Dermis microvascular lymphatic vessel endothelial cell (primary cell): ENCODE measurements at regions not wholly inside any gene's neighbourhood (a gene's known extent, or its start where the extent isn't known, plus 50 kb on each side); places are given as distances from the start of the nearest gene placed in this dataset.

ENCODE experiments used
- DNase-seq, 2 donors: peaks; one replicate each; pipeline versions ENCODE4 v3.0.0 to v3.0.0-alpha.2; 2010; ENCODE audit warnings: low read depth in 2 of 2

DNA sequence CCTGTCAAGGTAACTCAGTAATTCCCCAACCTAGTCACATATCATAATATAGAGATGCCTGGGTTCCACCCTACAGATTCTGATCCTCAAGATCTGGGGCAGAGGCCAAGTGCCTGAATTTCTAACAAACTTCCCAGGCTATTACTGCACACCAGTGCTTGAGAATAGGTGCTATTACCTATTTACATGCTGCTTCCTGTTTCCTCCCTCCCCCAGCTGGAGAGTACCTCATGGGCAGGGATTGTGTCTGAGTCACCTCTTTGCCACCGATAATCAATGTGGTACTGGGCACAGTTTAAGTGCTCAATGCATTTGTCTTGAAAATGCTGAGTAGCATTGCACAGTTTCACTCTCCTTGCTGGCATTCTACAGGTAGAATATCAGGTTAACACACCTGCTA is 582.2 kb upstream of the CADM1 start:
- DNase-seq: no peak

DNA sequence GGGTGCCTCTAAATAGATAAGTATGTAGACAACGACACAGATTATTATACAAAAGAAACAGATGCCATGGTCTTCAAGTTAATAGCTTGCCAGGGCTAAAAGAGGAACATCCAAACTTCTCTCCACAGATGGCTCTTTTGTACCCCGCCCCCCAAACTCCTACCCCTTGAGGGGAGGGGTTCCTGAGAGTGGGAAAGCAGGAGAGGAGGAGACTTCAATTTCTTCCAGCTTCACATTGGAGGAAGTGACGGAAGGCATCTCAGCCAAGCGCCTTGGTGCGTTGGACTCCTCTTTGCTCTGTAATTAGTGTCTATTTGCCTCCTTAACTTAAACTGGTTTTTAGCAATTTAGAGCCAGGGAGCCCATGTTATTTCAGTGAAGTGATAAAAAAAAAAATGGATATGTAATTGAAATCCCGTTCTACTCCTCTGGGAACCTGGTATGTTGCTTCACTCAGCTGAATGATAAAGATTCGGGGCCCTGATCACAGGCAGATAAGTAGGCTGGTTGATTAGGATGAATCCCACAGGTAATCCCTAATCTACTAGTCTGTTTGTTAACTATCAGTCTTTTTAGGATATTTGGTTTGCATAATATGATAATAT is 580.9 kb upstream of the CADM1 start:
- no peak for DNase-seq

DNA sequence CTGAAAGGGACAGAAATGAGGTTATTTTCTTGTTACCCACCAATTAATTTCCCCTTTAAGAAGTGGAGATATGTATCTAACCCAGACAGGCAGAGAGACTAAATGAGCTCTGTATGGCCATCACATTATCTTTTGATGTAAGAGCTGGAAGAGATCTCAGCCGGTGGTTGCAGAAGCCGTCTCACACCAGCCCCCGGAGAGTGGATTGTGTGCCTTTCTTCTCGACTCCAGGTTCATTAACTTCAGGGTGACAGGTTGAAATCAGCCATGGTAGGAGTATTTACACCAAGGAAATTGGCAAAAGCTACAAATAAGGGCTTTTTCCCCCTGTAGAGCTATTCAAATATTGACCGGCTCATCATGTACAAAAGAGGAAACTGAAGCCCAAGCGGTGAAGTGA is 580.3 kb upstream of the CADM1 start:
- DNase-seq: no peak

DNA sequence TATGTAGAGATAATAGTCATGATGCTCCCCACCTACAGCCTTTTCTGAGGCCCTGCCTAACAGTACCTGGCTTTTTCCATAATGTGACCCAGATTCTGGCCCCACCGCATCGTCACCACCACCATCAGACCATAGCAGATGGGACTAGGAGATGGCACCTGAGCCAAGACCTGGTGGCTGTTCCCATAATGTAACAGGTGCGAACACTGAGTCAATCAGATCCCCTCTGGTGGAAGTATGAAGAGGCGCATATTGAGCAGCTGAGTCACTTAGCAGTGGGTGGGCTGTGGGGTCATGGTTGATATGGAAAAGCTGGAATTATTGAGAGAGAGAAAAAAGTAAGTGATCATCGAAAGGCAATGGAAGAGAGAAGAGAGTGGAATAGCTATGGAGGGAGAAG is 578.0 kb upstream of the CADM1 start:
- no peak for DNase-seq

DNA sequence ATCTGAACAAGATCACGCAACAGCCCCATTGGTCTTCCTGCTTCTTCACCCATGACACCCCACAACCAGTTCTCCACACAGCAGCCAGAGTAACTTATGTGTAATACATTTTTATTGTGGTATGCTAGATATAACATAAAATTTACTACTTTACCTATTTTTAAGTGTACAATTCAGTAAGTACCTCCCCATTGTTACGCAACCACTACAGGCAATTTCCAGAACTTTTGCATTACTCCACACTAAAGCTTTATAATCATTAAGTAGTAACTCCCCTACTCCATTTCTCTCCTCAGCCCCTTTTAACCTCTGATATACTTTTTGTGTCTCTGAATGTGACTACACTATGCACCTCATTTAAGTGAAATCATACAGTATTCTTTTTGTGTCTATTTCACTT is 575.4 kb upstream of the CADM1 start:
- DNase-seq: no peak

DNA sequence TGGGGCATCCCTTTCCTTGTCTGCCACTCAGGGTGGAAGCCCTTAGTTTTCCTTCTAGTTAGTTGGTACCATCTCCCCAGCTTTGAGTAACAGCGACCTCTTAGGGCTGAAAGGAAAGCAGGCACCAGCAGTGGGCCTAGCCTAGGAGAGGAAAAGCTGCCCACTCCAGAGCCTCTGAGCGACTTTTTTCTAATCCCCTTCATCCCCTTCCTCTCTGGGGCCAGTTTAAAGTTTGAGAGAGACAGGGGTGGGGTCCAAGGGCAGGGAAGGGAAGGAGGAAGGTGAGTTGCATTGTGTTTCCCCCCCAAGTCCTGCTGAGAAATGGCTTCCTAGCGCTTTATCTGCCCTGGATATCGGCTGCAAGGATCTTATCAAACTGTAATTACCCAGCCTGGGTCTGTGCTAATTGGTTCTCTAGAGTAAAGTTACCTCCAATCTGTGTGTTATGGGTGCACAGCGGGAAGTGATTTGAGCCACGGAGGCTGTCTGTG is 573.9 kb upstream of the CADM1 start:
- DNase-seq: no peak

DNA sequence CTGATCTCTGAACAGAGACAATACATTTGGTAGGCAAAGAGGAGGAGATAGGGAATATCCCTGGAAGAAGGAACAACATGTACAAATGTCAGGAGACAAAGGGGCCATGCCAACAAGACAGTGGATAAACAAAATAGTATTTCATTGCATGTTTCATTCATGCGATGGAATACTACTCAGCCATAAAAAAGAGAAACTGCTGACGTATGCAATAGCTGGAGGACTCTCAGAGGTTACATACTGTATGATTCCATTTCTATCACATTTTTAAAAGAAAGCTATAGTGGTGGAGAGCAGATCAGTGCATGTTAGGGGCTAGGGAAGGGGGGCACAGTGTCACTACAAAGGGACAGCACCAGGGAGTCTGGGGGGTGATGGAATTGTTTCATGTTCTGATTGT is 572.9 kb upstream of the CADM1 start:
- DNase-seq: no peak

DNA sequence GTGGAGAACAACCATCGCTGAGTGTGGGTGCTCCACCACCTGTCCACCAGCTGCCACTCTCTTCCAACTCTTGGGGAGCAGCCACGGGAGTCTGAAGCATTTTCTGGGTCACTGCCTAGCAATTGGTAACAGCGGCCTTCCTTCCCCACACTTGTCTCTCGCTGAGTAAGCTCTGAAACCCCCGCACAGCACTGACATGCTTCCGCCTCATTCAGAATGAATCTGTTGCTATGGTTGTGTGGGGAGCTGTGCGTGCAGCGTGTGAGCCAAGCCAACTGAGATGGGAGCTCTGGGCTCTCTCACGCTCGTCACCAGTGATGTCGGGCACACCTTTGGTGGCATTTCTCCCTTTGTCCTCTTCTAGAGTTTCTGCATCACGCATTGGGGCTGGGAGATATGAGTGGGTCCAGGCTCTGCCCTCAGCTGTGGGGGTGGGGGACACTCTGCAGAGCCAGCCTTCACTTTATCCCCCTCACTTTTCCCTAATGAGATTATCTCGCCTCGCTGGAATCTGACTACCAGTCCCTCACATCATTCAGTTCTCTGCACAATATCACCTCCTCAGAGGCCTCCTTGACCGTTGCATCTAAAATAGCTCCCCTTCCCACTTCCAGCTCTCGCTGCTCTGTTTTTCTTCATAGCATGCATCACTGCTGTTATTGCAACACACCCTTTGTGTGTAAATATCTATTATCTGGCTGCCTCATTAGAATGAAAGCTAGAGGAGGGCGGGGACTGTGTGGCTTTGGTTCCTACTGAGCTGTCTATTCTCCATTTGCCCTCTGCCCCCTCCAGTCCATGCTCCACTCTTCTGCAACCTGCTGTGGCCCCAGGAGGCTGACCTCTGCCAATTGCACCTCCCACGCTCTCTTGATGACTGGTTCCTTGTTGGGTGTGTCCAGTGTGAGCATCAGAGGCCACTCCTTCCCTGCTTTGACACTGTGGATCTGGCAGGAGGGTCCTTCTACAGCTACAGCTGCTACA is 569.9 kb upstream of the CADM1 start:
- DNase-seq: no peak

DNA sequence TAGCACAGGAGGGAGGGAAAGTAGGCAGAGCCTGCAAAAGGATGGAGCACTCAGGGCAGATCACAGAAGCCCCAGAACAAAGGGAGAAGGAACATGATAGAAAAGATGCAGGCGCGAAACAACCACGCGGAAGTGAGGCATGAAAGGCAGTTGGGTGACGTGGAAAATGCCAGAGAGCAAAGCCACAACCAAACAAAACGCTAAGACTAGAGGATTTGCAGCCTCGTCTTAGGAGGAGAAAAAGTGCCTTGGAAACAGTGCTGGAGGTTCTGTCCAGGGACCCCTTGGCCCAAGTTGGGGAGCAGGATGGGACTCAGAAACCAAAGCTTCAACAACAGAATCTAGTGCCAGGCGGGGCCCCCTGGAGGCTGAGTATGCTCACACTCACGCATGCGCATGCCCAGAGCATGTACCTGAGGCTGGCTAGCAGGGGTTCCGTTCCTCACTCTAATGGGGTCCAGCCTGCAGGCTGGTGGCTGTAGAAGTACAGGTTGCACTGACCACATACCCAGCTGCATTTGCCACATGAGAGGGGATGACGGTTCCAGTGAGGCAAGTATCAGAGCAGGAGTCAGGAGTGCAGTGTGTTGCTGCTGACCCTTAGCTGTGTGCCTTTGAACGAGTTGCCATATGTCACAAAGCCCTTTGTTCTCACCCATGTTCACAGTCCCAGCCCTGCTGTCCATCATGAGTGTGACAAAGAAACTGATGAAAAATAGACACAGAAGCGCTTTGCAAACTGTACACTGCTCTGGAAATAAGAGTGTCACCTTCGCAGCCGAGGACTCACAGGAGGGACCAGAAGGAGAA is 568.6 kb upstream of the CADM1 start:
- no peak for DNase-seq

DNA sequence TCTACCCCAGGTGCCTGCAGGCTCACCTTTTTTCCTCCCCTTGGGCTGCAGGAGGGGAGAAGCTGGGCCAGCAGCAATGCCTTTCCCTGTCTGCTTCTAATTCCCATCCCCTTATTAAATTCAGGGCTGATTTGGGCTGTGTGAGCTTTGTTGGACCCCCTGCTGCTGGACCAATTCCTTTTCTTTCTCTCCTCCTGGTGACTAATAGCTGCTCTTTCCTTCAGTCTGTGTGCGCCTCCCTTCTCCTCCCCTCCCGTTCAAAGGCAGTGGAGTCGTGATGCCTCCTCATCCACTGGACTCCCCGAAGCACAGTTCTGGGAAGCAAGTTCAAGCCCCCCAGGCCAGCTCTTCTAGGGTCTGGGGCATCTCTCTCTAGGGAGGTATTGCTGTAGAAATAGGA is 567.9 kb upstream of the CADM1 start:
- DNase-seq: no peak

DNA sequence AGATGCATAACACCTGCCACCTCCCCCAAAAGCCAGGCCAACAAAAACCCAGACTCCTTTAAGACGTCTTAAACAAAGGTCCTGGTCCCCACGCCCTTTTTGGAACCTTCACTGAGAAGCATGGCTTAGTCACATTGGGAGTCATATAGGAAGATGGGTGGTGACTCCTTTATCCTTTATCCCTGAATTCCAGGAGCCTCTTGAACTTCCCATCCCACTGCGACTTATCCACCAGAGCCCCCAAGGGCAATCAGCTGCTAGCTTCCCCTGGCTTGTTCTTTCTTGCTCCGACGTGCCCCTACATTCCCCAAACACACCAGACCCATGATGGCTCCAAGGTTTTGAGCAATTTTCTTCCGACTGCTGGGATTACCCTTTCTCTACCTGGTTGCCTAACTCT is 567.0 kb upstream of the CADM1 start:
- DNase-seq: no peak

DNA sequence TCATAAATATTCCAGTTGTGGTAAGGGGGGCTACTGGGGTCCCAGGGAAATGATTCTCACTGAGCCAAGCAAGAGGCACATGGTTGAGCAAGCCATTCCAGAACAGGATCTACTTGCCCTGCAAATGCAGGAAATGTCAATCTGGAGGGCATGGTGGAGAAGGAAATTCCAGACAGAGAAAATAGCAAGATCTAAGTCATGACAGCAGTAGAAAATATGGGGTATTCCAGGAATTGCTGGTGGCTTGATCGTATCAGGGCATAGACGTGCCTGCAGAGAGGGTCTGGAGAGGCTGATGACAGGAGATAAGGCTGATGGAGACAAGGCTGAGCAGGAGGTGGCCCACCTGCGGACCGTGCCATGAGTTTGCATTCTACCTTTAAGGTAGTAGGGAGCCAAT is 566.3 kb upstream of the CADM1 start:
- DNase-seq: no peak

DNA sequence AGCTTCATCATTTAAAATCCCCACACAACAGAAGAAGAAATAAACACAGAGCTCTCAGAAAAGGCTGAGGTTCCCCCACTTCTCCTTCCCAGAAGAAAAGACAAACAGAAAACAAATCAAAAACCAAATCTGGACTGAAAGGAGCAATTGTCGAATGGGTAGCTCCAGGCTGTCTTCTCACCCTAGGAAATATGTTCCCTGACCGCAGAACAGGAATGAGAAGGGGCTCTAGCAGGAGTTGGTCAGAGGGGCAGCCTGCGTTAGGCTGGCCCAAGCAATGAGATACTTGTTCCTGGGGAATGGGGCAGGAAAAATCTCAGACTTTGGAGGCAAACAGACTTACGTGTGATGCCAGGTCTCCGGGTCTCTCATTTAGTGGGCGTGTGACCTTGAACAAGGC is 562.6 kb upstream of the CADM1 start:
- DNase-seq: no peak

DNA sequence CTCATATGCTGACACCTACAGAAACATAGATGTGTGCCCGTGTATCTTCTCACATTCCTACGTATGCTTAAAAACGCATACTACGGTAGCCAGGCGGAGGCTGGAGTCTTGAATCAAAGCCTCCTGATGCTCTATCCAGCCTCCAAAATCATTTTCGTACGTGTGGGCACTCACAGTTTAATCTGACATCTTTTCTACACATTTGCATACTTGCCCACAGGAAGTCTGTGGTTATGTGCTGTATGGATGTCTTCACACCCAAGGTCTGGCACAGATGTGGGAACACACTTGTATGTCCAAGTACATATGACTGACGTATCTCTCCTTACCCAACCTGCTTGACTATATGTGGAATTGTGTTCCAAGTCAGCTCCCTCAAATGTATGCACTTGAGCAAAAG is 561.8 kb upstream of the CADM1 start:
- DNase-seq: no peak

DNA sequence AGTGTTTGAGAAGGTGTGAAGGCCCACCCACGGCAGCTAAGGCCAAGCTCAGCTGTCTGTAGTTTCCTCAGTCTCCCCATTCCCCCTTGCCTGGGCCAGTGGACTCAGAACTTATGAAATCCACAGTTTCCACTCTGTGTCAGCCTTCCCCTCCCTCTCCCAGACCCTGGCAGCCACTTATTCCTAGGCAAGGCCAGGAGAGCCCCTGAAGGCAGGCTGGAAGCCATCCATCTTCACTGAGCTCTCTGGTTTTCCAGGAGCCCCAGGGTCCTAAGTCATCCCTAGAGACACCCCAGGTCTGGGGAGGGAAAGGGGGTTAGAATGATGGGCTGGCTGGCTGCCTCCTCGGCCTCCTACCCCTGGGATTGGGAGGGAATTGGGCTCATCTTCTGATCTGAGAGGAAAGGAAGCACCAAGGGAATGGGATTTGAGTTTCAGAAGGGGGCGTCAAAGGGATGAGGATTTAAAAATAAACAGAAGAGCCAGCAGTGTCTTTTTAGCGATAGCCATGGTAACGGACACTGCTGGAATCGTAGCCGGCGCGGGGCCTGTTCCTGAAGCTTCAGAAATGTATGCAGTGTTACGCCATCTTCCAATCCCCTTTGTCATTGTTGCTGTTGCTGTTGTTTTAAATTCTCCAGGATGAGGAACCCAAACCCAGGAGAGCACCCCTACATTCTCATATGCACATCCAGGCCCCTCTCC is 561.1 kb upstream of the CADM1 start:
- no peak for DNase-seq

DNA sequence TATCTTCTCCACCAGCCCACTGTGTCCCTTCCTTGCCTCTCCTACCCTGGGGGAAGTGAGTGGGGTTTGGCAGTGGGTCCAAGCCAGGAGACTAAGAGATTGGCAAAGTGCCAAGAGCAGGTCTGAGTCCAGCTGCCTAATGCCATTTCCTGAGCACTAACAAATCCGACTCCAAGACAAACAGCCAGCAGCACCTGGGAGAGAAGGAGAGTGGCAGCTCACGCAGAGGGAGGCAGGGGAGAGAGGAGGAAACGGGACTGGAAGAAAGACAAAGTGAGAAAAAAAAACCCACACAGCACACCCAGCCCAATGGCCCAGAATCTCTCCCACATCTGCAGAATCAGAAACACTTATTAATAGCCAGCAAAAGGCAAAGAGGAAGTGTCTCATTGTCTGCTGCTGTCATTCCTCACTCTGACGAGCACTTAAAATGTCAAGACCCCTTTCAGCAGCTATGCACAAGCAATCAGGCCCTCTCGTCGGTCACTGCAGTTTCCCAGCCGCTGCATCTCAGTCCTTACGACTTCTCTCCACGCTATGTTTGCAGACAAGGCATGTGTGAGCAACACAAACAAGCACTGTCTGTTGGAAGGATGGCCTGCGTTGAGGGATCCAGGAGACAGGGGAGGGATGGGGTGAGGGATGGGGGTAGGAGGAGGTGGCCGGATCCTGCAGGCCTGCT is 558.4 kb upstream of the CADM1 start:
- DNase-seq: peak in 1 of 2 donors; percentile 5

DNA sequence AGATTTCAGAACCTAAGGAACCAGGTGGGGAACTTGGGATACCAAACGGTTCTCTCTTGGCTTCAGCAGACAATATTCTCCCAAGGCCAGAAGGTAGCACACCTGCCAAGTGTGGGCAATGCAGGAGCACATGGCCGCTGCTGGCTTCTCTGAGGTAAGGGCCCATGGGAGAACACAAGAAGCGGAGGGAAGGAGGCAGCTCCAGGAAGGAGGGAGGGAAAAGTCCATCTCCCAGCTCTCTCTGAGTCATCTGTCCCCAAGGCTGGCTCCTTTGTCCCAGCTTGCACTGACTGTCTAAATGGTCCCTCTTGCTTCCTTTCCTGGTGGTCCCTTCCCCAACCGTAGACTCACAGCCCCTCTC is 557.9 kb upstream of the CADM1 start:
- DNase-seq: no peak

DNA sequence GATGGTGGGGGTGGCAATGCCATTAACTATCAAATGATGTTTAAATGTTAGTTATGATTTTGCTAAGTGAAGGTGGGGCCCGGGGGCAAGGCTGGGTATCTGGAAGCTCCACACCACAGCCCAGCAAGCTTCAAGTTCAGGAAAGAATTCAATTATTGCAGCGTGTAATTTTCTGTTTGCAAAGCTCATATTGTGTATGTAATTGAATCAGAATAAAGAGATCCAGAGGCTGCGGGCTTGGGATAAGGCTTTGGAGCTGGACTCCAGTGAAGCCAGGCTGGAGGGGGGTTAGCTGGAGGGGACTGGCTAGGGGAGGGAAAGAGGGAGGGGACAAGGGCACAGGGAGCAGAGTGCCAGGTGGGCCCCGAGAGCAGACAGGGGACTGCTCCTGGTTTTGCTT is 557.1 kb upstream of the CADM1 start:
- DNase-seq: no peak

DNA sequence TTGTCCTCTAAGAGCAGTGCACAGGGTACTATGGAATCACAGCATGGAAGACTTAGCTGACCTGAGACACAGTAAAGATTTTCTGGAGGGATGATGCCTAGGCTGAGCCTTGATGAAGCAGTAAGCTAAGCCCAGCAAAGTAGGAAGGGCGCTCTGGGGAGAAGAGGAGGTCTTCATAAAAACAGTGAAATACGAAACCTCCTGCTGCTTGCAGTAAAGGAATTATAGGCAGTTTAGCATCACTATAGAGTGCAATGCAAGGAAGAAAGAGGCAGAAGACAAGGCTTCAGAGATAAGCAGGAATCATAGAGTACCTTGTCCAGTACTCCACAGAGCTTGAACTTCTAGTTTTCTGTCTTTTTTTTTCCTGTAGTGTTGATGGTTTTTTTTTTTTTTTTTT is 555.7 kb upstream of the CADM1 start:
- DNase-seq: no peak

DNA sequence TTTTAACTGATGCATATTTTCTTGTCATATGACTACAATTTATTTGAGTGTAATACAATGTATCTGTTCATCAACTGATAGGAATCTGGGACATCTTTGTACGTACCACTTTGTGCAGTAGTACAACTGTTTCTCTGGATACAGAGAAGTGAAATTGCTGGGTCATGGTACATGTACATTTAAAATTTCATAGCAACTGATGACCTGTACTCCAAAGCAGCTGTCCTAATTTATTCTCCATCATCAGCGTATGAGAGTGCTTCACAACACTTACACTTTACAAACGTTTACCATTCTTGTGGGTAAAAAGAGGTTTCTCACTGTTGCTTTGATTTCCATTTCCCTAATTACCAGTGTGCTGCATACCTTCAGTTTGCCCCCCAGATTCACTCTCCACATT is 552.8 kb upstream of the CADM1 start:
- no peak for DNase-seq

DNA sequence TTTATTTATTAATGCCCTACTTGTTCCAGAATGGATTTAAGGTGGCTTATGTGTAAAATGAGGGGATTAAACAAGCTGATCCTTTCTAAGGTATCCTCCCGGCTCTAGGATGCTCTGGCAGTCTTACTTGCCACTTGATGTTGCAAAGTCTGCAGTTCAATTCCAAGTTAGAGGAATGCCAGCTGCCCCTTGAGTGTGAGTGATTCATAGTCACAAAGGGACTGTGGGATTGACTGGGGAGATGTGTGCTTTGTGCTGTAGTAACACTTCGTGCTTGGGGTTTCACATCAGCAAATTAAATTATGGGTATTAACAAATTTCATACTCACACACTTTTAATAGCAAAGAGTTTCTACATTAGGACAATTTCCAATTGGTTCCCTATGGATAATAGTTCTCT is 550.8 kb upstream of the CADM1 start:
- no peak for DNase-seq
